Keratinocyte (primary cell): ENCODE measurements at regions not wholly inside any gene's neighbourhood (a gene's known extent, or its start where the extent isn't known, plus 50 kb on each side); places are given as distances from the start of the nearest gene placed in this dataset.
A peak's percentile ranks its signal among the peaks of the same experiment; 100 is the strongest.
"Not testable (repeated sequence)": the region's sequence is repeated elsewhere in the genome, so short reads cannot be mapped to it uniquely, and the experiment has no call there.

Experiments used
- DNase-seq: peaks from one replicate; pipeline ENCODE4 v3.0.0-alpha.2; 2011; ENCODE audit warnings: low read depth, missing footprints, low spot score
- FAIRE-seq: peaks from 2 replicates; lab custom pipeline; 2011; peaks lifted over from hg19 to GRCh38; lab: Jason Lieb, UNC
- H2AFZ ChIP-seq: 2 replicates; pipeline ENCODE4 v1.6.0; 2012; ENCODE audit warnings: low read length, control low read depth, inconsistent platforms; ENCODE audit not compliant: control insufficient read depth
- H3K27ac ChIP-seq: 2 replicates; pipeline ENCODE4 v1.5.1; 2011; ENCODE audit warnings: low read length; ENCODE audit not compliant: control insufficient read depth, insufficient read depth
- H3K27me3 ChIP-seq: 3 replicates; pipeline ENCODE4 v1.6.0; 2011; ENCODE audit warnings: low read length; ENCODE audit not compliant: control insufficient read depth, insufficient read depth; ENCODE audit errors: extremely low read depth
- H3K36me3 ChIP-seq, 2 experiments: 2 replicates in 1 of 2; 3 replicates in 1 of 2; pipeline ENCODE4 v1.5.1; 2011; ENCODE audit warnings: low read length in 2 of 2, mild to moderate bottlenecking in 1 of 2; ENCODE audit not compliant: control insufficient read depth in 2 of 2, insufficient read depth in 2 of 2; ENCODE audit errors: extremely low read depth in 1 of 2
- H3K4me1 ChIP-seq: 3 replicates; pipeline ENCODE4 v1.5.1; 2011; ENCODE audit warnings: low read length; ENCODE audit not compliant: control insufficient read depth, insufficient read depth; ENCODE audit errors: extremely low read depth
- H3K4me2 ChIP-seq: 3 replicates; pipeline ENCODE4 v1.6.0; 2011; ENCODE audit warnings: low read depth, low read length; ENCODE audit not compliant: control insufficient read depth, insufficient read depth; ENCODE audit errors: extremely low read depth
- H3K4me3 ChIP-seq, 3 experiments: fragments of 200-600 bp in 1 of 3; sonication (generic) in 1 of 3; 2 replicates in 2 of 3; 3 replicates in 1 of 3; pipeline ENCODE4 v1.5.1; 2011 to 2016; ENCODE audit warnings: low read length in 3 of 3, mild to moderate bottlenecking in 3 of 3, control low read depth in 2 of 3, inconsistent platforms in 1 of 3, low read depth in 1 of 3, mixed read lengths in 1 of 3, mixed run types in 1 of 3, moderate library complexity in 1 of 3; ENCODE audit not compliant: control insufficient read depth in 2 of 3, insufficient read depth in 2 of 3; ENCODE audit errors: extremely low read depth in 1 of 3
- H3K79me2 ChIP-seq: 2 replicates; pipeline ENCODE4 v1.6.0; 2012; ENCODE audit warnings: low read length; ENCODE audit not compliant: control insufficient read depth, insufficient read depth
- H3K9ac ChIP-seq: 3 replicates; pipeline ENCODE4 v1.6.0; 2011; ENCODE audit warnings: low read length; ENCODE audit not compliant: control insufficient read depth, insufficient read depth; ENCODE audit errors: extremely low read depth
- H3K9me1 ChIP-seq: 3 replicates; pipeline ENCODE4 v1.6.0; 2011; ENCODE audit warnings: low read length; ENCODE audit not compliant: control insufficient read depth, insufficient read depth; ENCODE audit errors: extremely low read depth
- H3K9me3 ChIP-seq: 2 replicates; pipeline ENCODE4 v1.5.1; 2012; ENCODE audit warnings: low read depth, low read length; ENCODE audit not compliant: control insufficient read depth
- H4K20me1 ChIP-seq: 3 replicates; pipeline ENCODE4 v1.6.0; 2011; ENCODE audit warnings: low read length; ENCODE audit not compliant: control insufficient read depth, insufficient read depth; ENCODE audit errors: extremely low read depth
- CTCF ChIP-seq, 3 experiments: IDR thresholded peaks in 1 of 3; conservative IDR thresholded peaks in 1 of 3; optimal IDR thresholded peaks in 1 of 3; 2 replicates in 2 of 3; 3 replicates in 1 of 3; pipeline versions ENCODE3 to v1.5.1; 2011; ENCODE audit warnings: low read length in 3 of 3, mild to moderate bottlenecking in 3 of 3, moderate library complexity in 2 of 3, control low read depth in 1 of 3, inconsistent platforms in 1 of 3; ENCODE audit not compliant: insufficient read depth in 2 of 3; ENCODE audit errors: extremely low read depth in 1 of 3
- EZH2 ChIP-seq: IDR thresholded peaks from one replicate; pipeline ENCODE4 v1.6.1; 2012; ENCODE audit warnings: inconsistent platforms, mild to moderate bottlenecking, low read length, moderate library complexity
- dilution Hi-C: fragments of 300-500 bp; cut with MboI; formaldehyde crosslinking; loops from one replicate; pipeline ENCODE4 v1.7.0; 2020; ENCODE audit warnings: low sequenced_read_pairs; ENCODE audit not compliant: extremely low pct_ligation_motif_present

- peak overlapping the region in 2 of 3 experiments; percentile 4 to 56 for H3K4me3 ChIP-seq
- peak overlapping the region; percentile 72 for H3K4me2 ChIP-seq
- H3K79me2 ChIP-seq: no peaks in the 10 kb centered on the region
- H2AFZ ChIP-seq: peak overlapping the region; percentile 88
- H4K20me1 ChIP-seq: no peaks in the 10 kb centered on the region
- H3K9me3 ChIP-seq: no peaks in the 10 kb centered on the region
- peak; percentile 73 for DNase-seq
- peaks cover 15% of the 10 kb centered on the region for H3K4me1 ChIP-seq
- peak overlapping the region; percentile 90 for H3K27ac ChIP-seq
- H3K9me1 ChIP-seq: no peaks in the 10 kb centered on the region
- no peaks in the 10 kb centered on the region for H3K27me3 ChIP-seq
- H3K36me3 ChIP-seq: no peaks in the 10 kb centered on the region
- TF ChIP-seq EZH2: no peak
- TF ChIP-seq CTCF (optimal IDR thresholded peaks at IDR 0.05 in 1 of 3, IDR thresholded peaks at IDR 0.05 in 1 of 3, conservative IDR thresholded peaks at IDR 0.05 in 1 of 3; ENCODE audit: extremely low read depth in 1 of 3, insufficient read depth in 2 of 3, low read length in 3 of 3): no peak
- peak overlapping the region; percentile 68 for H3K9ac ChIP-seq
- peak; percentile 86 for FAIRE-seq
- dilution Hi-C loops: no loop called here
Measured at GRCh38 chr14:99035712-99036610, 236.0 kb downstream of the BCL11B start.

GRCh38 chr14:99036611-99037293 is 235.2 kb downstream of the BCL11B start:
- Histone ChIP-seq H3K9me3 (no peaks in the 10 kb centered on the region), H3K79me2 (no peaks in the 10 kb centered on the region), H3K4me2 (peak overlapping the region; percentile 72), H3K36me3 (no peaks in the 10 kb centered on the region), H2AFZ (peak overlapping the region; percentile 88), H4K20me1 (no peaks in the 10 kb centered on the region), H3K4me3 (no peak overlapping the region), H3K27ac (peak overlapping the region; percentile 90), H3K9me1 (no peaks in the 10 kb centered on the region), H3K27me3 (no peaks in the 10 kb centered on the region), H3K9ac (peak overlapping the region; percentile 68), H3K4me1 (peaks cover 15% of the 10 kb centered on the region)
- no peak for DNase-seq
- dilution Hi-C loops: no loop called here
- TF ChIP-seq EZH2: no peak
- no peak for TF ChIP-seq CTCF (optimal IDR thresholded peaks at IDR 0.05 in 1 of 3, IDR thresholded peaks at IDR 0.05 in 1 of 3, conservative IDR thresholded peaks at IDR 0.05 in 1 of 3; ENCODE audit: extremely low read depth in 1 of 3, insufficient read depth in 2 of 3, low read length in 3 of 3)
- FAIRE-seq: no peak

GRCh38 chr14:99037326-99037725 is 234.7 kb downstream of the BCL11B start:
- H3K4me3 ChIP-seq, H3K79me2 ChIP-seq, H3K27me3 ChIP-seq, H3K9me1 ChIP-seq, H3K36me3 ChIP-seq, H4K20me1 ChIP-seq, H3K9me3 ChIP-seq, H3K4me2 ChIP-seq, H3K9ac ChIP-seq, DNase-seq, H2AFZ ChIP-seq, dilution Hi-C loops, FAIRE-seq, H3K27ac ChIP-seq: not testable (repeated sequence)
- H3K4me1 ChIP-seq: peaks cover 15% of the 10 kb centered on the region
